T-helper 1 cell treated with Interleukin-12 subunit alpha and Interleukin-12 subunit beta and Interleukin-4 antibody, amounts not matched to agents 30 μg/mL and 1 μg/mL, for 36 hours (primary cell): ENCODE measurements at regions not wholly inside any gene's neighbourhood (a gene's known extent, or its start where the extent isn't known, plus 50 kb on each side); places are given as distances from the start of the nearest gene placed in this dataset.
"Not testable (repeated sequence)": the region's sequence is repeated elsewhere in the genome, so short reads cannot be mapped to it uniquely, and the experiment has no call there.

Experiments
- H3K27ac Mint-ChIP-seq: one replicate; pipeline ENCODE4 v1.8.0; 2021; ENCODE audit warnings: mild to moderate bottlenecking, mixed read lengths
- H3K27me3 Mint-ChIP-seq: one replicate; pipeline ENCODE4 v1.8.0; 2021; ENCODE audit warnings: low read depth, mixed read lengths
- H3K36me3 Mint-ChIP-seq: one replicate; pipeline ENCODE4 v1.8.0; 2021; ENCODE audit warnings: low read depth, mixed read lengths
- H3K4me1 Mint-ChIP-seq: one replicate; pipeline ENCODE4 v1.8.0; 2021; ENCODE audit warnings: low read depth, mixed read lengths
- H3K4me3 Mint-ChIP-seq: one replicate; pipeline ENCODE4 v1.8.0; 2021; ENCODE audit warnings: mild to moderate bottlenecking, moderate library complexity, mixed read lengths
- H3K9me3 Mint-ChIP-seq: one replicate; pipeline ENCODE4 v1.8.0; 2021; ENCODE audit warnings: mixed read lengths

DNA sequence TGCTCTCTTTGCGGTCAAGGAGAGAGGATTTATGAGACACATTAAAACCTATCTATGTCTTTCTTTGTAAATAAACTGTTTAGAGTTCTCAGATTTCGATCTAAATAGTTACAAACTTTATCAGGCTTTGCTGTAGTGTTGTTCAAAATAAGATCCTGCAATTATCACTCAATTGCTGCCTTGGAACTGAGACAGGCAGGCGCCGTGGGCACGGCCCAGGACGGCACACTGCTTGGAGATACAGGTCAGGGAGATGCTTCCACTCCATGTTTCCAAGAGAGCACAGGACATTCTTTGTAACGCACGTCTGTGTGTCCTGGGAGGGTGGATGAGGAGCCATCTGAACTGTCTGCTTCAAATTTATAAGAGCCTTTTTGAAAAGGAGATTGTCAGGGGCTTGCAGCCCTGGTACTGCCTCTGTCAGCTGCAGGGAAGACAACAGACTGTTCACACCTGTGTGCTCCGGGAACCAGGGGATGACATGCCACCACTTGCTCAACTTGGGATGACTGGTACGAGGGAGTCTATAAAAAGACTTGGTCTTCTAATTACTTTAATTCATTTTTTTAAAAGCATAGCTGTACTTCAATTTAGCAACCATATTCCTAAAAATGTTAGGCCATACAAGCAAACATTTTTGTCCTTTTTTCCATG, 472.9 kb upstream of the RUNX1 start:
- no peak overlapping the region for H3K27ac Mint-ChIP-seq
- H3K4me1 Mint-ChIP-seq: peaks cover 19% of the 10 kb centered on the region

GRCh38 chr21:35521293-35521692, 472.2 kb upstream of the RUNX1 start:
- Mint-ChIP-seq H3K36me3 (no peaks in the 10 kb centered on the region), H3K27me3 (no peaks in the 10 kb centered on the region), H3K9me3 (no peaks in the 10 kb centered on the region), H3K4me3 (no peak overlapping the region), H3K27ac (no peak overlapping the region), H3K4me1 (peaks cover 18% of the 10 kb centered on the region)

More for the DNA sequence above, 472.9 kb upstream of the RUNX1 start:
- no peaks in the 10 kb centered on the region for H3K9me3 Mint-ChIP-seq
- H3K27me3 Mint-ChIP-seq: no peaks in the 10 kb centered on the region
- H3K36me3 Mint-ChIP-seq: no peaks in the 10 kb centered on the region
- no peak overlapping the region for H3K4me3 Mint-ChIP-seq

DNA sequence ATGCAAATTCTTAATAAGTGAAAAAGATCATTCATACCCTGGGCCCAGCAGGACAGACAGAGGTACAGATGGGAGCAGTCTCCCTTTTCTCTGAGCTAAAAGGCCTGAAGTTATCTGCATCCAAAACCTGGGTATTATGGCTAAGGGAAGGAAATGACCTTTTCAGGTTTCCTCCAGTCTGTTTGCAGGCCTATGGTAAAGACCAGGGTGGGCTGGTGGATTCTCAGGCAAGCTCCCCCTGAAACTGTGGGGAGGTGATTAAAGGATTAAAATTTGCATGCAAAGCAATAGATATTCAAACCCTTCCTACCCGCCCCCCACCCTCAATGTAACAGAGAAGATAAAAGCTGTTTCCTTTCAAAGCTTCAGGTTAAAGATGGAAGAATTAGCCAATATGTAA, 471.8 kb upstream of the RUNX1 start:
- no peak overlapping the region for H3K4me3 Mint-ChIP-seq

DNA sequence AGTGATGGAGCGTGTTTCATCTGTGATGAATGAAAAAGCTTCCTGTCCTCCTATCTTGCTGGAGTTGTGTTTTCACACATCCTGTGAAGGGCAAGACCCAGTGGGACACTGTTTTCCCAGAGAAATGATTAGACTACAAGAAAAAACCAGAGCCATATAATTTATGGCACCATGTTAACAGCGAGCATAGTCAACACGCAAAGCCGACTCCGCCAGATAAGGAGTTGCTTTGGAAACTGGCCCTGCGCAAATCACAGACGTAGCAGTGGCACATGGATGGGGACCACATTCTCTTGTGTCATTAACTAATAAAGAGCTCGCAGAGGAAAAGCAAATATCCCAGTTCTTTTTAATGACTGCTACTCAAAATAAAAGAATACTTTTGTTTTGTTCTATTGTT, 471.2 kb upstream of the RUNX1 start:
- no peak overlapping the region for H3K4me3 Mint-ChIP-seq
- H3K4me1 Mint-ChIP-seq: peaks cover 11% of the 10 kb centered on the region
- H3K9me3 Mint-ChIP-seq: no peaks in the 10 kb centered on the region
- H3K36me3 Mint-ChIP-seq: no peaks in the 10 kb centered on the region
- no peaks in the 10 kb centered on the region for H3K27me3 Mint-ChIP-seq
- H3K27ac Mint-ChIP-seq: no peak overlapping the region

More for the DNA sequence above, 471.8 kb upstream of the RUNX1 start:
- no peaks in the 10 kb centered on the region for H3K9me3 Mint-ChIP-seq
- H3K4me1 Mint-ChIP-seq: peaks cover 16% of the 10 kb centered on the region
- no peaks in the 10 kb centered on the region for H3K27me3 Mint-ChIP-seq
- H3K27ac Mint-ChIP-seq: no peak overlapping the region
- H3K36me3 Mint-ChIP-seq: no peaks in the 10 kb centered on the region

- Mint-ChIP-seq H3K36me3 (peaks cover 2% of the 10 kb centered on the region), H3K27me3 (no peaks in the 10 kb centered on the region), H3K4me3 (no peak overlapping the region), H3K4me1 (peaks cover 4% of the 10 kb centered on the region), H3K9me3 (no peaks in the 10 kb centered on the region), H3K27ac (no peak overlapping the region)
Measured at GRCh38 chr21:35517865-35518264, 468.8 kb upstream of the RUNX1 start.

- H3K27me3 Mint-ChIP-seq, H3K9me3 Mint-ChIP-seq, H3K36me3 Mint-ChIP-seq, H3K27ac Mint-ChIP-seq, H3K4me3 Mint-ChIP-seq: not testable (repeated sequence)
- peaks cover 11% of the 10 kb centered on the region for H3K4me1 Mint-ChIP-seq
Measured at GRCh38 chr21:35516292-35516691, 467.2 kb upstream of the RUNX1 start.

GRCh38 chr21:35512346-35512745, 463.2 kb upstream of the RUNX1 start:
- Mint-ChIP-seq H3K4me1 (peaks cover 32% of the 10 kb centered on the region), H3K27me3 (no peaks in the 10 kb centered on the region), H3K36me3 (peaks cover 2% of the 10 kb centered on the region), H3K27ac (no peak overlapping the region), H3K4me3 (no peak overlapping the region), H3K9me3 (no peaks in the 10 kb centered on the region)

DNA sequence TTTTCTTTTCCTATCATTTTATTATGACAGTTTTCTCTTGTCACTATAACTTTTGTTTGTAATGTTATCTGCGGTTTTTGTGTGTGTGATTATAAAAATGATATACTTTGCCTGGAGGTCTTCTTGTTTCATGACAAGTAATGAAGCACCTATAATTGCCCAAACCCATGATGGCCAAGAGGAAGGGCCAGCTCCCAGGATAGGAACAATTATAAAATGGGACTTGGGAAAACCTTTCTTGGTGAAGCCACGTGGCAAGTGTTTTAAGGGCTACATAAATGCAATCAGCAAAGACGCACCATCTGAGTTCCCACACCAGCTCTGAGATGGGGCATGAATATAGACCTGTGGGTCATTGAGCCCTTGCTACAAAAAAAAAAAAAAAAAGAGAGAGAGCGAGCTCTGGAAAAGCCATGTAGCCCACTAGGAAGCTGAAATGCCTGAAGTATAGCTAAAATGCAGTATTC, 462.6 kb upstream of the RUNX1 start:
- Mint-ChIP-seq H3K36me3 (peaks cover 2% of the 10 kb centered on the region), H3K27ac (peak overlapping the region; percentile 64), H3K9me3 (no peaks in the 10 kb centered on the region), H3K4me1 (peaks cover 37% of the 10 kb centered on the region), H3K4me3 (no peak overlapping the region), H3K27me3 (no peaks in the 10 kb centered on the region)

DNA sequence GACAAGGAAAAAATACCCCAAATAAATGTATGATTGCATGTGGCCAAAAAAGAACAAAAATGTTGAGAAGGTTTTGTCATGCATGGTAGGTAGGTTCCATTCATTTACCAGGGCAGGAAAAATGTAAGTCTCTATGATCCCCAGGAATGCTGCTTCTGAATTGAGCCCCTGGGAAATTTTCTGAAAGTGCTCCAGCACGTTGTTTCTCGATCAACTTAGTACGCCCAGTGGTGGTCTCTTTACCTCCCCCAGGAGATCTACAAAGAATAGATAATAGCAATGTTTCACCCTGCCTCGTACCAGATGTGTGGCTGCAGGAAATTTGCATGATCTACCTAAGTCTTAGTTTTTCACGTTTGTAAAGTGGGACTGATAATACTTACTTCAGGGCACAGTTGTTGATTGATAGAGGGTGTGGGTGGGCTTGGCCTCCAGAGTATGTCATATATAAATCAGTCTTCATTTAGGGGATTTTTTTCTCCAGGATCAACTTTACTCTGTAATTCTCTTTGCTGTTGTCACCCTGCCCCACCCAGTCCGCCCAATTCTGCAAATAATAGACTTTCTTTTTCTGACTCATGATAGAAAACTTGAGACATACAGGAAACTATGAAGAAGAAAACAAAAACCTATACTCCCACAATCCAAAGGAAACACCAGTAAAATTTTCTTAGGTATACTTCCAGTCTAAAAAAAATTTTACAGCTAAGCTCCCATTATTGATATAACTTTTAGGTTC, 462.0 kb upstream of the RUNX1 start:
- Mint-ChIP-seq H3K4me3 (peak overlapping the region; percentile 3), H3K9me3 (no peaks in the 10 kb centered on the region), H3K36me3 (peaks cover 2% of the 10 kb centered on the region), H3K4me1 (peaks cover 42% of the 10 kb centered on the region), H3K27ac (peak overlapping the region; percentile 64), H3K27me3 (no peaks in the 10 kb centered on the region)

DNA sequence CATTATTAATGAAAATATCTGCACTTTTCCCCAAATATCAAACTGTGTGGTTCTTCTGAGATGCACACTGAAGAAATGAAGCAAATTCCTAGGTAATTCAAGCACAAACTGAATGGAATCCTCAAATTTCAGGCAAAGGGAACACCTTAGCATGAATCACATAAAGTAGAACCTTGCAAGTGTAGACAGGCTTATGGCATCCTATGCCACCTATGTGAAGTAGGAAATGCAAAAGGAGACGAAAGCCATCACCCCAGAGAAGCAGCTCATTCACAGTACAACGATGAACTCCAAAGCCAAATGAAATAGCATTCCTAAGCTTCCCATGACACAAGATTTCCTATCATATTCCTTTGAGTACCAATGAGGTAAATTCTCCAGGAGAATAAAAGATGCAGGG, 461.2 kb upstream of the RUNX1 start:
- Mint-ChIP-seq H3K4me3 (no peak overlapping the region), H3K36me3 (peaks cover 2% of the 10 kb centered on the region), H3K4me1 (peaks cover 42% of the 10 kb centered on the region), H3K27me3 (no peaks in the 10 kb centered on the region), H3K27ac (no peak overlapping the region), H3K9me3 (no peaks in the 10 kb centered on the region)

- peaks cover 49% of the 10 kb centered on the region for H3K4me1 Mint-ChIP-seq
- no peak overlapping the region for H3K4me3 Mint-ChIP-seq
- no peak overlapping the region for H3K27ac Mint-ChIP-seq
- peaks cover 2% of the 10 kb centered on the region for H3K36me3 Mint-ChIP-seq
- no peaks in the 10 kb centered on the region for H3K27me3 Mint-ChIP-seq
- H3K9me3 Mint-ChIP-seq: no peaks in the 10 kb centered on the region
Measured at GRCh38 chr21:35509001-35509704, 460.1 kb upstream of the RUNX1 start.

DNA sequence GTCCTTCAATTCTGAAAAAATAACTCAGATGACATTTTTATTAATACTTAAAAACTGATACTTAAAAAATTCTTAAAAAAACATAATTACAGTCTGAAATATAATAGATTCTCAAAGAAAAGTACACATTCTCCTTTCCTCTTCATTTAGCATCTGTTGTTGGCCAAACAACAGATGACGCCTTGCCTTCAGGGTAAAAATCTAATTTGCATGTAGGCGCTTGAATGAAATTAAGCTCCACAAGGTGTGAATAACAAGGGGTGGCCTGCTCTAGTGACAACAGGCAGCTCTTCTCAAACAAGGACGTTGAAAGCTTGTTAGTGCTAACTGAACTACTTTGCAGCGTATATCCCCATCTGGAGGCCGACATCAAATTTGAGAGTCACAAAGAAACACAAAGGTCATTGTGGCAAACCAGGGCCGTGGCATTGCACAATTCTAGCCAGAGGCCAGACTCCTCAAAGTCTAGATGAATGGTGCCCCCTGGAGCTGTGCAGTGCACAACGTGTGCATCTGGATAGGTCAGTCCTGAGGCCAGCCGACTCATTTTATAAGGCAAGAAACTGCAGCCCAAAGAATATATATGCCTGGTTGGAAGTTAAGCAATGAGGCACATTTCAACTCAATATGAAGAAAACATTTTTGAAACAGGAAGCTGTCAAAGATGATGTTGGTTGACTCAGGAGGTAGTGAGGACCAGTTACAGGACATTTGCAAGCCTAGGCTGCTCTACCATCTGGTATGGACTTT, 459.2 kb upstream of the RUNX1 start:
- Mint-ChIP-seq H3K4me1 (peaks cover 57% of the 10 kb centered on the region), H3K9me3 (no peaks in the 10 kb centered on the region), H3K4me3 (no peak overlapping the region), H3K36me3 (peaks cover 2% of the 10 kb centered on the region), H3K27me3 (no peaks in the 10 kb centered on the region), H3K27ac (peak overlapping the region; percentile 28)

- no peak overlapping the region for H3K4me3 Mint-ChIP-seq
- H3K27me3 Mint-ChIP-seq: no peaks in the 10 kb centered on the region
- peaks cover 65% of the 10 kb centered on the region for H3K4me1 Mint-ChIP-seq
- no peak overlapping the region for H3K27ac Mint-ChIP-seq
- H3K9me3 Mint-ChIP-seq: no peaks in the 10 kb centered on the region
- peaks cover 2% of the 10 kb centered on the region for H3K36me3 Mint-ChIP-seq
Measured at GRCh38 chr21:35507181-35507759, 458.2 kb upstream of the RUNX1 start.

DNA sequence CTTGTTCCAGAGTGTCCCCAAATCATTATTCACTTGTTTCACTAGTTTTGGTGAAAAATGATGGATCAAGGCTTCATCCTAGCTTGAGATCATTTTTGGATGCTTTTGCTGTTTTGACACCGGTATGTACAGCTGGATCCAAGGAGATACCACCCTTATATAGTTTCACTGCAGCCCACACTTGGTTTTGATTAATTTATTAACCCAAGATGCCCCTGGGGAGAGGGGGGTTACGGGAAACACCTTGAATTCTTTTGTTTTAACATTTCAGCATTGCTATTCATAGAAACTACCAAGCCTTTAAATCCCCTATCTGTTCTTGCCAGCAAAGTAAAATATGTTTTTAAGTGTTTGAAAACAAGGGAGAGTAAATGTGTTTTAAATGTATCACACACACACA, 457.7 kb upstream of the RUNX1 start:
- peaks cover 2% of the 10 kb centered on the region for H3K36me3 Mint-ChIP-seq
- H3K4me3 Mint-ChIP-seq: no peak overlapping the region
- no peaks in the 10 kb centered on the region for H3K9me3 Mint-ChIP-seq
- peaks cover 62% of the 10 kb centered on the region for H3K4me1 Mint-ChIP-seq
- no peak overlapping the region for H3K27ac Mint-ChIP-seq
- H3K27me3 Mint-ChIP-seq: no peaks in the 10 kb centered on the region
